ENCODE measurements at regions not wholly inside any gene's neighbourhood (a gene's known extent, or its start where the extent isn't known, plus 50 kb on each side); places are given as distances from the start of the nearest gene placed in this dataset.
"Not testable (repeated sequence)": the region's sequence is repeated elsewhere in the genome, so short reads cannot be mapped to it uniquely, and the experiment has no call there.

DNA sequence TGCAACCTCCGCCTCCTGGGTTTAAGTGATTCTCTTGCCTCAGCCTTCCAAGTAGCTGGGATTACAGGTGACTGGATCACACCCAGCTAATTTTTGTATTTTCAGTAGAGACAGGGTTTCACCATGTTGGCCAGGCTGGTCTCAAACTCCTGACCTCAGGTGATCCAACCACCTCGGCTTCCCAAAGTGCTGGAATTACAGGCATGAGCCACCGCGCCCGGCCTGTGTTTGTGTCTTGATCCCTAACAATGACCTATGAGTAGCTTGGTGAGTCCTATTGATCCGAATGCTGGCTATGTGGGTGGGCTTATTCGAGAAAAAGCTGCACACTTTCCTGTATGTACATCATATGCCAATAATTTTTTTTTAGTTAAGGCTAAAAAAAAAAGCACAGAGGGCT is 58.5 kb upstream of the FGF3 start:
- TF ChIP-seq, protein P1, sequence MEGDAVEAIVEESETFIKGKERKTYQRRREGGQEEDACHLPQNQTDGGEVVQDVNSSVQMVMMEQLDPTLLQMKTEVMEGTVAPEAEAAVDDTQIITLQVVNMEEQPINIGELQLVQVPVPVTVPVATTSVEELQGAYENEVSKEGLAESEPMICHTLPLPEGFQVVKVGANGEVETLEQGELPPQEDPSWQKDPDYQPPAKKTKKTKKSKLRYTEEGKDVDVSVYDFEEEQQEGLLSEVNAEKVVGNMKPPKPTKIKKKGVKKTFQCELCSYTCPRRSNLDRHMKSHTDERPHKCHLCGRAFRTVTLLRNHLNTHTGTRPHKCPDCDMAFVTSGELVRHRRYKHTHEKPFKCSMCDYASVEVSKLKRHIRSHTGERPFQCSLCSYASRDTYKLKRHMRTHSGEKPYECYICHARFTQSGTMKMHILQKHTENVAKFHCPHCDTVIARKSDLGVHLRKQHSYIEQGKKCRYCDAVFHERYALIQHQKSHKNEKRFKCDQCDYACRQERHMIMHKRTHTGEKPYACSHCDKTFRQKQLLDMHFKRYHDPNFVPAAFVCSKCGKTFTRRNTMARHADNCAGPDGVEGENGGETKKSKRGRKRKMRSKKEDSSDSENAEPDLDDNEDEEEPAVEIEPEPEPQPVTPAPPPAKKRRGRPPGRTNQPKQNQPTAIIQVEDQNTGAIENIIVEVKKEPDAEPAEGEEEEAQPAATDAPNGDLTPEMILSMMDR (IDR thresholded peaks at IDR 0.05), result not testable (repeated sequence)
- not testable (repeated sequence) for TF ChIP-seq POLR2A (IDR thresholded peaks at IDR 0.05)
